Hepatic stellate cell (primary cell): ENCODE measurements at regions not wholly inside any gene's neighbourhood (a gene's known extent, or its start where the extent isn't known, plus 50 kb on each side); places are given as distances from the start of the nearest gene placed in this dataset.
"Not testable (repeated sequence)": the region's sequence is repeated elsewhere in the genome, so short reads cannot be mapped to it uniquely, and the experiment has no call there.

Experiments
- DNase-seq: peaks from one replicate; pipeline ENCODE4 v3.0.0; 2011; ENCODE audit warnings: low spot score

DNA sequence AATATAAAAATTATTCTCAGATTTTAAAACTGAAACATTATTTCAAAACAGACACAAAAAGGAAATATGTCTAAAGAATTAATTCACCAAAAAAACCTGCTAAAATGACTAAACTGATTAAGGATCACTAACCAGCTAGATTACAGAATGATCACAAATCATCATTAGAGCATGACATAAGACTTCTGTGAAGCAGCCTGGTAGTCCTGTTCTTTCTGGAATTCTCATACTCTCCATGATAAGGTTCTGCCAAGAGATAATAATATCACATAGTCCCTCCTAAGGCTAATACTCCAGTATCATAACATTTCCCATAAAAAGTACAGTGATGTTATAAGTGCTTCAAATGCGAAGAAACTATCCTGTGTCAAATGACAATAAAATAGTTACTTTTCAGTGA, 1814.9 kb downstream of the SLITRK5 start:
- DNase-seq: no peak

DNA sequence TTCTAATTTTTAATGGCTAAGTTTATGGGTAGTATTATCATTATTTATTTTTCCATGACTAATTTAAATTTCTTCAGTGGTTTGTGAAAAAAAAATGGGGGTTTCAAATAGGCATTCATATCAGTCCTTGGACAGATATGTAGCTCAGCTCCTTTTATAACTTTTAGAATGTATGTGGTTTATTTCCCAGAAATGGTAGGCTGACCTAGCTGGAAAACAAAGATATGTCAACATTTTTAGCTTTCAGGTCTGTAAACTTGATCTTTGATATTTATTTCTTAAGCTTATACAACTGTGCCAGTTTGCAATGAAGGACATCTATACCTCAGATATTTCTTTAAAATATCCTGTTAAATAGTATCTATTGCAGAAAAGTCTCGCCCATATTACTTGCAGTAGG, 1815.5 kb downstream of the SLITRK5 start:
- DNase-seq: no peak

DNA sequence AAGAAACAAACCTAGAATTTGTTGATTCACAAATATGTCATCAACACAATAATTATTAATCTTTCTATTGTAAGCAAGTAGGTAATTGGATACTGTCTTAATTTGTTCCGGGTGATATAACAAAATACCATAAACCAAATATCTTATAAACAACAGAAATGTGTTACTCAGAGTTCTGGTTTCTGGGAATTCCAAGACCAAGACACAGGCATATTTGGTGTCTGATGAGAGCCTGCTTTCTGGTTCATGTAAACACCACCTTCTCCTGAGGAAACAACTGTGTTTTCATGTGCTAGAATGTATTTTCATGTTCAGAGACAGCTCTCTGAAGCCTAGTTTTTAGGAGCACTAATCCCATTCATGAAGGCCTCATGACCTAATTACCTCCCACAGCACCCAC, 1819.5 kb downstream of the SLITRK5 start:
- no peak for DNase-seq

DNA sequence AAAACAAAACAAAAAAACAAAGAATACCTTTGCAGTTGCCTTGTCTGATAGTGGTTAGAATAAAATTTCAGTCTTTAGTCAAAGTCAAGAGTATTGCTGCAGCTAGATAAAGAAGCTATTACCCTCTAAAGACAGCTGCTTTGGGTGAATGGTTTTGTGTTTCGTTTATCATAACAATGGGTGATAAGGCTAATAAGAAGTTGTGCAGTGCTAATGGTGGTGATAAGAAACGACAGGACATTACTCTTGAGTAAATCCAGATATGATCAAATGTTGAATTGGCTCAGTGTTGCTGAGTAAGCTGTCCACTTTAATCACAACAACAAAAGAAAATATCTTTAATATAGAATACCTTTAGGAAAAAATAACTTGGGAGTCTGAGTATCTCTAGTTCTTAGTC, 1825.3 kb downstream of the SLITRK5 start:
- DNase-seq: no peak

DNA sequence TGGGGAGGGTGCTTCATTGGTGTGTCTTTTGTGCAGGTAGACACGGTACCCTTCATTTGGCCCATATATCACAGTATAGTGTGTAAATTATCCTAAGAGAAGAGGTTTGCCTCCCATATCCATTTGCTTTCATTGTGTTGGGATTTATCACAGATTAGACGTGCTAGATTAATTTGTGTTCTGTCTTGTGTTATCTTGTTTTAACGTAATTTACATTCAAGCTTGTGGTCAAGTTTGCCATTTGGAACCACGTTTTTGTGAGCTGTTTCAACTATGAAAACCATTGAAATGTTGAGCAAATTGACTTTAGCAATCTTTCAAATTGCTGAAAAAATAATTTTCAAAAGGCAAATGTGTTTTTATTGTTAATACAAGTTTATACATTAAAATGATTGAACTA, 1826.5 kb downstream of the SLITRK5 start:
- no peak for DNase-seq

DNA sequence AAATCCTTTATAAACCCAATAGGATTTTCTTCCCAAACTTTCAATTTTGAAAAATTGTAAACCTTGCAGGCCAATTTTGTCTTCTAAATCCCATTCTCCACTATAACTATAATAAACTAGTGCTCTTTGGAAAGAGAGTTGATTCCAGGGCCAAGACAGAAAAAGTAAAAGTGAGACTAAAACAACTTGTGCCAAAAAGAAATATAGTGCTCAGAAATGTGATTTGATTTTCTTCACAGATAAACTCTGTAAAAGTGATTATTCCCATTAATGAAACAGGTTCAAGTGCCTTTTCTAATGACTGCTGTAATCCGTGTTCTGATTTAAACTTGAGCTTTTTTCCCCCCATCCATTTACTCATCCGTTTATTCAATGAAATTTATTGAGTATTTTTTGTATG, 1831.1 kb downstream of the SLITRK5 start:
- DNase-seq: no peak

DNA sequence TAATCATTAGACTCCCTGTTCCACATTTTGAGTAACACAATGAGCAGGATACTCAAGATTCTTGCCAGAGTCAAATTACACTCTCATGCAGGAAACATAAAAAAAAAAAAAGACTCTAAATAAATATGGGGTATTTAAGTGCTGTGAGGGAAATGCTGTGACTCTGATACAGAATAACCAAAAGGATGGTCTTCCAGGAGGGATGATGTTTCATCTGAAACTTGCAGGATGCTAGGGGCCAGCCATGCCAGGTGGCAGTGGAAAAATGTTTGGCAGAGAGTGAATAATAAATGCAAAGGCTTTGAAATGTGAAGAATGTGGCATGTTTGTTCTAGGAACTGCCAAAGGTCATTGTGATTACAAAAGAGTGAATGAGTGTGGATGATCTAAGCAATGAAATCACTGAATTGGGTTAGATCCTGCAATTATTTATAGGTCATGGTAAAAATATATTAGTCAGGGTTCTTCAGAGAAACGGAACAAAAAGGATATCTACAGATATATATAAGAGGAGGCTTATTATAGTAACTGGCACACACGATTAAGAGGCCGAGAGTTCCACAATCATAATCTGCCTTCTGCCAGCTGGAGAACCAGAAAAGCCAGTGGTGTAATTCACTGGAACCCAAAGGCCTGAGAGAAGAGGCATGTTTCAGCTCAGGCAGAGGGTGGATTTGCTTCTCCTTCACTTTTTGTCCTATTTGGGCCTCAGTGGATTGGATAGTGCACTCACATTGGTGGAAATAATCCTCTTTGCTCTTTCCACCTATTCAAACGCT, 1832.8 kb upstream of the MIR17HG start:
- no peak for DNase-seq

DNA sequence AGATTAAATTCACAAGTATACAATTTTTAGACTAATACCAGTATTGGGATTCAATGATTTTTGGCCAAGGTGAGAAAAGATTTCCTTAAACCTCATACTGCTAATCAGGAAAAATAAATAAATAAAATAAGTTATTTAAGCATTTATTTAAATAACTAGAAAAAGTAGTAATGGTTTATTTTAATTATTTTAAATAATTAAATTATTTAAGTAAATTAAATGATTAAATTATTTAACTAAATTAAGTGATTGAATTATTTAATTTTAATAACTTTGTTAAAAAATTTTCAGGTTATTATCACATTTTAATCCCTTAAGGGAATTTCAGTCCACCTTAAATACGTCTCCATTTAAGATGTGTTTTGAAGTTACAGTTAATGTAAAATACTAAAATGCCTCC, 1831.5 kb upstream of the MIR17HG start:
- no peak for DNase-seq

DNA sequence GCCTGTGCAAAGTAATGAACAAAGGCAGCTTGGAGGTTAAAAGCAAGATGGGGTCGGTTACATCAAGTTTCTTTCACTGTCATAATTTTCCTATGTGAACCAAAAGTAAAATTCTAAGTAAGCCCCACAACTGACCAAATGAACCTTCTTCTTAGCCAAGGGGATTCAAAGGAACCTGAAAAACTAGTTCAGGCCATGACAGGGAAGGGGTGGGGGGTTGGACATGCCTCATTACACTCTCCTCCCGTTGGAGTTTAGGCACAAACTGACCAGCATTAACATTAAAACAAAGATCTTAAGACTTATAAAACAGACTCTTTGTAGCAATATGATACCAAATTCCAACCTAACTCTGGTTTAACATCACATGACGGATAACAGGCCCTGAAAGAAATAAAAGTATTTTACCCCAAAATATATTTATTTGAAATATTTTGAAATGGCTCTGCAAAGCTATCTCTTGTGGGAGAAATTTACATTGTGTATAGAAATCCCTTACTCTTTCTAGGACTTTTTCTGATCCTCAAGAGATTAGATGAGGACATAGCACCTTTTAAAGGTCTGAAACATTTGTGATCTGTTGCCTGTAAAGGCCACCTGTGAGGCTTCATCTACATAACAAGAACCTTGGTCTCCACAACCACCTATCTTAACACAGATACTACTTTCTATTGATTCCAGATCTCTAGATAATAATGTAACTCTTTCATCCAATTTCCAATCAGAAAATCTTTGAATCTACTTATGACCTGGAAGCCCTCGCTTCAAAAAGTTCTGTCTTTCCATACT, 1829.0 kb upstream of the MIR17HG start:
- no peak for DNase-seq

DNA sequence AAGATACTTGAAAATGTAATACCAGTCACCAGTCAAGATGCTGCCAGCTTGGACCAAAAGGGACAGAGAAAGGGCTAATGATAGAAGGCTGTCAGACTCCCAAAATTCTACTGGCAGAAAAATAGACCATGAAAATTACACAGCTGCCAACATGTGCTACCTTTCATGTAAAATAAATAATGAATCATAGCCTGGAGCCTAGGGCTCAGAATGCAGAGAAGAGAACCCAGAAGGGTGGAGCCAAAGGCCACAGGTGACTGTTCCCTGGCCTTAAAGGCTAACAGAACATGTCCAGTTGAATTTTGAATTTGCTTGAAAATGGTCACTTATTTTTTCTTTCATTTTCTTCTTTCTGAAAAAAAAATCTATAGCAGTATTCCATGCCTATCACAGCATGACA, 1827.0 kb upstream of the MIR17HG start:
- DNase-seq: no peak

DNA sequence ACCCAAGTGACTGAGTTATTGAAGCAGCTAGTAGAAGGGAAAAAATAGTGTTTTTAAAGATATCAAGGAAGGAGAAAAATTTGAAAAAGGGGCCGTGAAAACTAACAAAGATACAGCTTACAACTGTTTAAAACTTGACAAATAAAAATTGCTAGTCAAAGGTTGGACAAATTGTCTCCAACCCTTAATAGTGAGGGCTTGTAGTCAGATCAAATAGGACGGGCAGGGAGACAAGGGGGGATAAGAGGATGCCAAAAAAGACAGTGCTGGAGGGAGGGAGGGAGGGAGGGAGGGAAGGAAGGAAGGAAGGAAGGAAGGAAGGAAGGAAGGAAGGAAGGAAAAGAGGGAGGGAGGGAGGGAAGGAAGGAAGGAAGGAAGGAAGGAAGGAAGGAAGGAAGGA, 1825.8 kb upstream of the MIR17HG start:
- not testable (repeated sequence) for DNase-seq

DNA sequence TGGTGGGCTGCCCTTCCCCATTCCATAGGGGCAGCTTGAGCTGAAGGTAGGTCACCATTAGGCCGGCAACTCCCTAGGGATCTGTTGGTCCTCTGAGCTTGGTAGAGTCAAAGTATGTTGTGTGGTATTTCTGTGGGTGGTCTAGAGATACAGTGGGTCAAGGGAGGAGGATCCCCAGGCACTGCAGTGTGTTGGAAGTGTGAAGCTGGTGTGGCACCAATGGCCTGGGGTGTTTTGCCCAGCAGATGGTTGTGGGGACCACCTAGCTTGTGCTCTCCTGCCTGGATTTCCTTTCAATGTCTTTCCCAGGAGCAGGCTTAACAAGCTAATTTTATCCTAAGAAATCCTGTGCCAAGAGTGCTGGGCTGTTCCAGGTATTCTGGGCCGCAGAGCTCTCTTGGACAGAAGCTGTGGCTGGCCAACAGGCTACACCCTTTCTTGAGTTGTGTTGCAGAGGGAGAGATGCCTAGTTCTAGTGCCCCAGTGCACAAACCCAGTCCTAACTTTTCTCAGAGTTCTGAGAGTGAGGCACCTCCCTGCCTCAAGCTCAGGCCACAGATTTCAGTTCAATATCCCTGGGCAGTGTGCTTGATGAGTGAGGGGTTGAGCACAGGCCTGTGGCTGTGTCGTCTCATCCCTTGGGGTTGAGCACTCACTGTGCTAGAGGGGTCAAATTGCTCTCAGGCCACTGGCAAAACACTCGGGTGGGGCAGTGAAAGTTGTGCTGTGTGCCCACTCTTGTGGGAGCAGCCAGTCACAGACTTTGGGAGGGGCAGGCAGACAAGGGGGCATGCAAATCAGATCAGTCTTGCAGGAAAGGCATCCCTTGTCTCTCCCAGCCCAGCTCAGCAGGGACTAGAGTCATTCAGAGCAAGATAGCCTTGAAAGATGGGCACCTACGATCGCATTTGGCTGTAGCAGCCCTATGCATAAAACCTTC, 1806.1 kb upstream of the MIR17HG start:
- DNase-seq: no peak

DNA sequence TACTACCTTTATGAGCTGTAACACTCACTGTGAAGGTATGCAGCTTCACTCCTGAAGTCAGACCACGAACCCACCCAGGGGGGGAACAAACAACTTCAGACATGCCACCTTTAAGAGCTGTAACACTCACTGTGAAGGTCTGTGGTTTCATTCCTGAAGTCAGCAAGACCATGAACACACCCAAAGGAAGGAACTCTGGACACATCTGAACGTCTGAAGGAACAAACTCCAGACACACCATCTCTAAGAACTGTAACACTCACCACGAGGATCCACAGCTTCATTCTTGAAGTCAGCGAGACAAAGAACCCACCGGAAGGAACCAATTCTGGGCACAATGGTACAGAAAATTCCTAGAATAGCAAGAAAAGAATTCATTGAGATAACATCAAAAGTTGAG, 1796.5 kb upstream of the MIR17HG start:
- DNase-seq: no peak

DNA sequence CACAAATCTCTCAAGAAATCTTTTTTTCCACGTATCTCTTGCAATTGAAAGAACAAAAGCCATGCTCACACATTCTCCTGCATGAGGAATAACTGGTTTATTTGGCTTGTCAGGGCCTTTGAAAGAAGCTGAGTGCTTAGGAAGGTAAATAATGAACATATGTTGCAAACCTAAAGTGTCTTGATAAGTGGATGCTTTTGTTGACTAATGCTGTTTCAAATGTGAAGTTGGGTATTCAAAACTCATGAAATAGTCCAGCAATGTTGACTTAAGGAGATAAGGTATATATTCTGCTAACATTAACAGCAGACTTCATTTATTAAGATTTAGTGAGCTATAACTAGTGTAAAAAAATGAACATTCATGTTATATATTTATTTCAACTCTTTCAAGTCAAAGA, 1792.7 kb upstream of the MIR17HG start:
- DNase-seq: no peak

DNA sequence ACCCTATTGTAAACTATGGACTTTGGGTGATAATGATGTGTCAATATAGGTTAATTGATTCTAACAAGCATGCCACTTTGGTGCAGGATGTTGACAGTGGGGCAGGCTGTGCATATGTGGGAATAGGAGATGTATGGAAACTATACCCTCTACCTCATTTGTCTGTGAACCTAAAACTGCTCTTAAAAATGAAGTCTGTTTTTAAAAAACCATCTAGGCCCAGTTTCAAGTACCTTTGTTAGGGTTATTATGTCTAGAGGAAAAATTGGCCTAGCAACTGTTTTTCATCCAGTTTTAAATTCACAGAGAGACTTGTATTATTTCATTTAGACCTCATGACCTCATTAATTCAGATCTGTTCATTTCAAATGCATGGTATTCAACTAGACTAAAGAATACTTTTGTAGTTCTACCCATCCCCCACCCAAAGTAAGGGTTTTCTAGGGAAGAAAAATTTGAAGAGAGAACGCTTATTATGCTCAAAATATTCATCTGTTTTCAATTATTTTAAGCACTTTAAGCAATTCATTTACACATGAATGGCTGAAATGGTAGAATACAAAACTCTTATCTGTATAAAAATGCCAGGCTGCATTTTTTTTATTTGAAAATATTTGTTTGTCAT, 1781.9 kb upstream of the MIR17HG start:
- DNase-seq: no peak

DNA sequence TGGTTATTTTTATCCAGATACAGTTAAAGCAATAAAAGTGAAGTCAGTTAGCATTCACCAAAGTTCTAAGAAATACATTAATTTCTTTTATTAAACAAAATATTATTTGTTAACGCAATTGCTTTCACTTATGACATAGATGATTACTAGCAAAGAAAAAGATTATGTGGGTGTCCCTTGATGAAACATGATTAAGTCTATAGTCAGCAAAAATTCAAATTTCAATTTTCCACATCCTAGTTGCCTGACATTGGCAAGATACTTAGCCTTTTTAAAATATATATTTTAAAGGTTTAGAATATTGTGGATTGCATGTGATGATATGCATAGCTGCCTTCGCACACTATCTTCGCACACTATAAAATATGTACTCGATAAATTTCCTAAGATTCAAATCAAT, 1780.5 kb upstream of the MIR17HG start:
- DNase-seq: no peak

DNA sequence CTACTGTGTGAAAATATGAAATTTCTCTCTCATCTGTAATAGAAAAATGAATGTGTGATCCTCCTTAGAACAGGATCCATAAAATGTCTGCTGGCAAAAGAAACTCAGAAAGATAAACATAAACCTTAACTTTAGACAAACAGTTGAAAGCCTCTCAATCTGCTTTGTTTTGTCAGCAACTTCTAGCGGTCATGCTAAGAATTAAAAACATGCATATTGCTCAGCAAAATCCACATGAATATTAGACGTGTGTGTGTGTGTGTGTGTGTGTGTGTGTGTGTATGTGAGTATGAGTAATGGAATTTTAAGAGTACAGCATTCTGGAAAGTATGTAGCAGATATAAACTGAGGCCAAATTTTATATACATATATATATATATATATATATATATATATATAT, 1779.2 kb upstream of the MIR17HG start:
- no peak for DNase-seq

DNA sequence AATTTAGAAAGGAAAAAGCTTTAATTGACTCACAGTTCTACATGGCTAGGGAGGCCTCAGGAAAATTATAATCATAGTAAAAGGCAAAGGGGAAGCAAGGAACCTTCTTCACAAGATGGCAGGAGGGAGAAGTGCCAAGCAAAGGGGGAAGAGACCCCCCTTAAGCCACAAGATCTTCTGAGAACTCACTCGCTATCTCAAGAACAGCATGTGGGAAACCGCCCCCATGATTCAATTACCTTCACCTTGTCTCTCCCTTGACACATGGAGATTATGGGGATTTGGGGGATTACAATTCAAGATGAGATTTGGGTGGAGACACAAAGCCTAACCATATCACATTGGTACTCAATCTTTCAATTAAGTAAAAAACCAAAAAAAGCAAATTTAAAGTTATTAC, 1778.7 kb upstream of the MIR17HG start:
- DNase-seq: no peak

DNA sequence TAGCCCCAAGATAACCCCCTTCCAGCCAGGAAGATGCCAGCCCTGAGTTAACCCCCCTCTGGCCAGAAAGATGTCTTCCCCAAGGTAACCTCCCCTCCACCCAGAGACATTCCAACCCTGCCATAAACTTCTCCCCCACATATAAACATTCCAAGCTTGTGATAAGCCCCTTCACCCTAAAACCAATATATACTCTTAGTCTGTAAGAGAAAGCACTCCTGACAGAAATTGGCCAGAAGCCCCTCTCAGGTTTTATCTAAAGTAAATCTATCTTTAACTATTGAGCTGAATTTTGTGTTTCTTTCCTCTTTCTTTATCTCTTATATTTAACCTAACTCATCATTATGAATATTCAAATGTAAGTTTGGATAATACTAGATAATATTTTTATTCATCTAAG, 1775.8 kb upstream of the MIR17HG start:
- no peak for DNase-seq

DNA sequence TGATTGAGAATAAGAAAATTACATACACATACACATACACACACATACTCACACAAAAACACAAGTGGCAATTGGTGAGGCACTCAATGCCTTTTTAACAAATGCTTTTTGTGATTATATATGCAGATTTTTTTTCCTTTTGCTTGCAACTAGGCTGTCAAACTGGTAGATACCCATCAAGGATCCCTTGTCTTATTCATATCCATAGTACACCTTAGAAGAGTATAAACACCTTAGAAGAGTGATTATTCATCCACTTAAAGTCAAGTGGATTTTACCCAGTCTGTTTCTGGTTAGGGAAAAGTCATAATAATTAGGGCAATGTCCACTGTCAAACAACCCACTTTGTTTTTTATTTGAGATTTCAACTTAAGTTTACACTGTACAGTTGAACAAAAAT, 1773.4 kb upstream of the MIR17HG start:
- no peak for DNase-seq

DNA sequence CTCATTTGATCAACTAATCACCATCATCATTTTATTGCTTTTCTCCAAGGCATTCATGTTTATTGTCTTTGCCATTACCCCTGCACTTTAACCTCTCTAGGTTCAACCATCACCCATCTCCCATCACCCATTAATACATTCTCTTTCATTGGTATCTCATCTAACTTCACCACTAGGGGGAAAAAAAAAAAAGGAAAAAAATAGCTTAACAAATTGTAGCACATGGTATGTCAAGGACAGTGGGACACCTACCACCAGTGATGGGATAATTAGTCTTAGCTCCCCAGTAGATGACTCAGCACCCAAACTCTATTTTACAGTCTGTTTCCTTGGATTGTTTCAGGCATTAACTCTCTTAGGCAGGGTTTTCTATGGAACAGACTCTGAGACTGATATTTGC, 1770.2 kb upstream of the MIR17HG start:
- DNase-seq: no peak

DNA sequence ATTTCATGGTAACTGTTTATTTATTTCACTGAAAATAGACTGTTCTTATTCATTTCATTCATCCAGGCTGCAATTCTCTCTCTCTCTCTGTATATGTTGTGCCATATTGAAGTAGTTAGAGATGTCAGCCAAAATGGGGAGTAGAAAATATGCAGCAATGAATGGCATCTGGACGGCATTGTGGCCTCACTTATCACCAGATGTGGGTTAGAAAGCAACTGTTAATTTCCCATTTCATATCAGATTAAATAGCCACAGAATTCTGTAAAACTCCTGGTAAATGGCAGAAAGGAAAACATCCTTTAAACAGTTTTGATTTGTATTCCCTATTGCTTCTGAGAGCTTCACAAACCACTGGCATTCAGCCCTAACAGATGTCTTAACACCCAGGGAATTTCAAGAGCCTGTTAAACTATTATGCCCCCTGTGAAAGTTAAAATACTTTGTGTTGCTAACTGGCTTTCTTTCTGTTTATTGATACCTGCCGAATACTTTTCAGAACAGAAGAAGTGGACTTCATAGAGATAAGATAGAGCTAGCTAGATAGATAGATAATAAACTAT, 1763.3 kb upstream of the MIR17HG start:
- no peak for DNase-seq
